HG02798 (cell line): ENCODE measurements at regions not wholly inside any gene's neighbourhood (a gene's known extent, or its start where the extent isn't known, plus 50 kb on each side); places are given as distances from the start of the nearest gene placed in this dataset.
"Not testable (repeated sequence)": the region's sequence is repeated elsewhere in the genome, so short reads cannot be mapped to it uniquely, and the experiment has no call there.

ENCODE experiments used
- ATAC-seq: cut with Tn5 transposase; IDR thresholded peaks from one replicate; pipeline ENCODE4 v1.9.1; 2021; ENCODE audit warnings: mild to moderate bottlenecking; ENCODE audit not compliant: unreplicated experiment, poor library complexity

GRCh38 chr7:49099587-49100326 is 175.4 kb downstream of the CDC14C start:
- no peak for ATAC-seq

- not testable (repeated sequence) for ATAC-seq
Observed at GRCh38 chr7:49100908-49101740, 176.8 kb downstream of the CDC14C start.

- ATAC-seq = no peak
Observed at GRCh38 chr7:49102411-49102810, 178.1 kb downstream of the CDC14C start.

- no peak for ATAC-seq
Observed at GRCh38 chr7:49111706-49112105, 187.4 kb downstream of the CDC14C start.

- no peak for ATAC-seq
Observed at GRCh38 chr7:49112222-49112621, 187.9 kb downstream of the CDC14C start.

GRCh38 chr7:49112647-49113046 is 188.3 kb downstream of the CDC14C start:
- no peak for ATAC-seq

GRCh38 chr7:49119706-49120105 is 195.4 kb downstream of the CDC14C start:
- ATAC-seq = no peak

- ATAC-seq = no peak
Observed at GRCh38 chr7:49125246-49125645, 200.9 kb downstream of the CDC14C start.

GRCh38 chr7:49127359-49127913 is 203.1 kb downstream of the CDC14C start:
- no peak for ATAC-seq

- ATAC-seq = no peak
Observed at GRCh38 chr7:49137978-49138377, 213.6 kb downstream of the CDC14C start.

GRCh38 chr7:49150486-49150885 is 226.1 kb downstream of the CDC14C start:
- no peak for ATAC-seq

GRCh38 chr7:49151146-49151545 is 226.8 kb downstream of the CDC14C start:
- ATAC-seq = no peak

GRCh38 chr7:49158321-49158720 is 234.0 kb downstream of the CDC14C start:
- ATAC-seq = no peak

- no peak for ATAC-seq
Observed at GRCh38 chr7:49159536-49159935, 235.2 kb downstream of the CDC14C start.

GRCh38 chr7:49166441-49166840 is 242.1 kb downstream of the CDC14C start:
- no peak for ATAC-seq

GRCh38 chr7:49172639-49173038 is 248.3 kb downstream of the CDC14C start:
- ATAC-seq = no peak

- ATAC-seq = no peak
Observed at GRCh38 chr7:49174396-49174795, 250.0 kb downstream of the CDC14C start.

- ATAC-seq = no peak
Observed at GRCh38 chr7:49187543-49188268, 263.4 kb downstream of the CDC14C start.

GRCh38 chr7:49228426-49229098 is 304.2 kb downstream of the CDC14C start:
- no peak for ATAC-seq

- ATAC-seq = no peak
Observed at GRCh38 chr7:49229246-49229645, 304.9 kb downstream of the CDC14C start.
